ENCODE measurements at regions not wholly inside any gene's neighbourhood (a gene's known extent, or its start where the extent isn't known, plus 50 kb on each side); places are given as distances from the start of the nearest gene placed in this dataset.
"Not testable (repeated sequence)": the region's sequence is repeated elsewhere in the genome, so short reads cannot be mapped to it uniquely, and the experiment has no call there.

DNA sequence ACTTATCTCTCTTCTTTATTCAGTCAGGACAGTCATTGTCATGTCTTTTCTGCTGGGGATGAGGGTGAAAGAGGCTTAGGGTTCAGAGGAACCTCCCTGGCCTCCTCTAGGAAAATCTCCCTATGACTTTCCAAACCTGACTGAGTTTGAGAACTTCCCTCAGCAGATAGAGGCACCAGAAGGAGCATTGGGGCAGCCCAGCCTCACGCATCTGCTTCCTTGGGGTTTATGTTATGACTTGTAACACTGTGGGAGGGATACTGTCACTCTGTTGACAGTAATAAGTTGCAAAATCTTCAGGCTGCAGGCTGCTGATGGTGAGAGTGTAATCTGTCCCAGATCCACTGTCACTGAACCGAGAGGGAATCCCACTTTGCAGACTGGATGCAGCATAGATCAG, 4842.6 kb upstream of the OR11H1 start:
- not testable (repeated sequence) for H3K9me3 ChIP-seq (ENCODE audit: low read depth, low read length); DNase-seq (ENCODE audit: insufficient read length, low spot score, missing footprints); H4K20me1 ChIP-seq (ENCODE audit: insufficient read depth, low read length); H3K4me2 ChIP-seq (ENCODE audit: insufficient read depth, low read length); H3K27ac ChIP-seq (ENCODE audit: low read depth, low read length); H3K36me3 ChIP-seq (ENCODE audit: insufficient read depth, low read length); H2AFZ ChIP-seq (ENCODE audit: low read length); H3K4me1 ChIP-seq (ENCODE audit: insufficient read depth, low read length); H3K27me3 ChIP-seq (ENCODE audit: insufficient read depth, low read length); H3K79me2 ChIP-seq (ENCODE audit: insufficient read depth, low read length); H3K4me3 ChIP-seq (ENCODE audit: insufficient read depth, low read length)

DNA sequence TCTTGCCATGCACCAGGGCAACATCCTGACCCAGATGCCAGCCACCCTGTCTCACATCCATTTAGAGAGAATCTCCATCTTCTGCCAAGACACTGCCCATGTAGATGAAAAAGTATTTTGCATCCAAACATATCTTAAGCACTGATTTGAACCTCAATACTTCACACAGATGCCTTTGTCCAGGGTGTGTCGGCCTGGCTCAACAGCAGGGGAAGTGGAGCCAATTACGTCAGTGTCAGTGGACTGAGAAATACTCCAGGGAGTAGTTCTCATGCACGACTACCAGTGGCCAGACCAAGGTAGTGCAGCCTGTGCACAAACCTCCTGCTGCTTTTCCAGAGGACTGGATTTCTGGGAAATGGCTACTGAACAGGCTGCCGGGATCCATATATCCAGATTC, 4840.7 kb upstream of the OR11H1 start:
- H3K27ac ChIP-seq (ENCODE audit: low read depth, low read length); H3K36me3 ChIP-seq (ENCODE audit: insufficient read depth, low read length); H3K4me2 ChIP-seq (ENCODE audit: insufficient read depth, low read length); H3K79me2 ChIP-seq (ENCODE audit: insufficient read depth, low read length); H3K9me3 ChIP-seq (ENCODE audit: low read depth, low read length); H3K4me3 ChIP-seq (ENCODE audit: insufficient read depth, low read length); H4K20me1 ChIP-seq (ENCODE audit: insufficient read depth, low read length); H3K27me3 ChIP-seq (ENCODE audit: insufficient read depth, low read length); DNase-seq (ENCODE audit: insufficient read length, low spot score, missing footprints); H2AFZ ChIP-seq (ENCODE audit: low read length); H3K4me1 ChIP-seq (ENCODE audit: insufficient read depth, low read length): not testable (repeated sequence)

DNA sequence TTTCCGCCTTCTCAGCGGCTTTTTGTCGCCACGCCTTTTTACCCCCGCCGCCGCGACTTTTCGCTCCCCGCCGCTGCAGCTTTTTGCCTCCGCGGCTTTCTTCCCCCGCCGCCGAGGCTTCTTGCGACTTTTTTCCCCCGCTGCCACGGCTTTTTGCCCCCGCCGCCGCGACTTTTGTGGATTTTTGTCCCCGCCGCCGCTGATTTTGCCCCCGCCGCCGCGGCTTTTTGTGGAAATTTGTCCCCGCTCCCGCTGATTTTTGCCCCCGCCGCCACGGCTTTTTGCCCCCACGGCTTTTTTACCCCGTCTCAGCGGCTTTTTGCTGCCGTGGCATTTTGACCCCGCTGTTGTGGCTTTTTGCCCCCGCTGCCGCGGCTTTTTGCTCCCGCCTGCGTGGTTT, 4829.2 kb upstream of the OR11H1 start:
- not testable (repeated sequence) for H3K27ac ChIP-seq (ENCODE audit: low read depth, low read length); H3K79me2 ChIP-seq (ENCODE audit: insufficient read depth, low read length); H3K9me3 ChIP-seq (ENCODE audit: low read depth, low read length)

GRCh38 chr22:10699301-10700097, 4828.5 kb upstream of the OR11H1 start:
- H3K4me3 ChIP-seq (ENCODE audit: insufficient read depth, low read length); H3K9me3 ChIP-seq (ENCODE audit: low read depth, low read length); H3K36me3 ChIP-seq (ENCODE audit: insufficient read depth, low read length); H4K20me1 ChIP-seq (ENCODE audit: insufficient read depth, low read length); DNase-seq (ENCODE audit: insufficient read length, low spot score, missing footprints); H3K79me2 ChIP-seq (ENCODE audit: insufficient read depth, low read length); H3K4me2 ChIP-seq (ENCODE audit: insufficient read depth, low read length); H2AFZ ChIP-seq (ENCODE audit: low read length); H3K27me3 ChIP-seq (ENCODE audit: insufficient read depth, low read length); H3K27ac ChIP-seq (ENCODE audit: low read depth, low read length); H3K4me1 ChIP-seq (ENCODE audit: insufficient read depth, low read length): not testable (repeated sequence)

More for the DNA sequence above, 4829.2 kb upstream of the OR11H1 start:
- H3K4me3 ChIP-seq (ENCODE audit: insufficient read depth, low read length); H3K36me3 ChIP-seq (ENCODE audit: insufficient read depth, low read length); H4K20me1 ChIP-seq (ENCODE audit: insufficient read depth, low read length); H3K4me1 ChIP-seq (ENCODE audit: insufficient read depth, low read length); H2AFZ ChIP-seq (ENCODE audit: low read length); H3K27me3 ChIP-seq (ENCODE audit: insufficient read depth, low read length); DNase-seq (ENCODE audit: insufficient read length, low spot score, missing footprints); H3K4me2 ChIP-seq (ENCODE audit: insufficient read depth, low read length): not testable (repeated sequence)

GRCh38 chr22:10708175-10708574, 4819.8 kb upstream of the OR11H1 start:
- not testable (repeated sequence) for H3K4me1 ChIP-seq (ENCODE audit: insufficient read depth, low read length); H3K36me3 ChIP-seq (ENCODE audit: insufficient read depth, low read length); H3K9me3 ChIP-seq (ENCODE audit: low read depth, low read length); H3K27me3 ChIP-seq (ENCODE audit: insufficient read depth, low read length); H2AFZ ChIP-seq (ENCODE audit: low read length); H3K4me2 ChIP-seq (ENCODE audit: insufficient read depth, low read length); H3K79me2 ChIP-seq (ENCODE audit: insufficient read depth, low read length); H3K4me3 ChIP-seq (ENCODE audit: insufficient read depth, low read length); H3K27ac ChIP-seq (ENCODE audit: low read depth, low read length); H4K20me1 ChIP-seq (ENCODE audit: insufficient read depth, low read length); DNase-seq (ENCODE audit: insufficient read length, low spot score, missing footprints)

GRCh38 chr22:10710923-10711322, 4817.1 kb upstream of the OR11H1 start:
- not testable (repeated sequence) for H3K36me3 ChIP-seq (ENCODE audit: insufficient read depth, low read length); H4K20me1 ChIP-seq (ENCODE audit: insufficient read depth, low read length); H3K4me1 ChIP-seq (ENCODE audit: insufficient read depth, low read length); H3K79me2 ChIP-seq (ENCODE audit: insufficient read depth, low read length); H3K4me3 ChIP-seq (ENCODE audit: insufficient read depth, low read length); H3K4me2 ChIP-seq (ENCODE audit: insufficient read depth, low read length); H3K27me3 ChIP-seq (ENCODE audit: insufficient read depth, low read length); H3K27ac ChIP-seq (ENCODE audit: low read depth, low read length); H2AFZ ChIP-seq (ENCODE audit: low read length); DNase-seq (ENCODE audit: insufficient read length, low spot score, missing footprints)
- peaks cover 12% of the 10 kb centered on the region for H3K9me3 ChIP-seq (ENCODE audit: low read depth, low read length)

- not testable (repeated sequence) for H4K20me1 ChIP-seq (ENCODE audit: insufficient read depth, low read length); H3K4me2 ChIP-seq (ENCODE audit: insufficient read depth, low read length); H3K27ac ChIP-seq (ENCODE audit: low read depth, low read length); H2AFZ ChIP-seq (ENCODE audit: low read length); DNase-seq (ENCODE audit: insufficient read length, low spot score, missing footprints); H3K4me1 ChIP-seq (ENCODE audit: insufficient read depth, low read length); H3K27me3 ChIP-seq (ENCODE audit: insufficient read depth, low read length); H3K36me3 ChIP-seq (ENCODE audit: insufficient read depth, low read length); H3K79me2 ChIP-seq (ENCODE audit: insufficient read depth, low read length); H3K4me3 ChIP-seq (ENCODE audit: insufficient read depth, low read length)
- peaks cover 22% of the 10 kb centered on the region for H3K9me3 ChIP-seq (ENCODE audit: low read depth, low read length)
These were observed 4805.2 kb upstream of the OR11H1 start for GRCh38 chr22:10722804-10723203.

DNA sequence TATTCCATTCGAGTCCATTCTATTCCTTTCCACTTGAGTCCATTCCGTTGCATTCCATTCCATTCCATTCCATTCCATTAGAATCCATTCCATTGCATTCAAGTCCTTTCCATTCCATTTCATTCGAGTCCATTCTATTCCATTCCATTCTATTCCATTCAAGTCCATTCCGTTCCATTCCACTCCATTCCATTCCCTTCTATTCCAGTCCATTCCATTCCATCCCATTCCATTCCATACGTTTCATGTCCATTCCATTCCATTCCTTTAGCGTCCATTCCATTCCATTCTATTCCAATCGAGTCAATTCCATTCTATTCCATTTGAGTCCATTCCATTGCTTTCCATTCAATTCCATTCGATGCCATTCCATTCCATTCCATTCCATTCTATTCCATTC, 4804.0 kb upstream of the OR11H1 start:
- H3K4me2 ChIP-seq (ENCODE audit: insufficient read depth, low read length); H3K27ac ChIP-seq (ENCODE audit: low read depth, low read length); H4K20me1 ChIP-seq (ENCODE audit: insufficient read depth, low read length); DNase-seq (ENCODE audit: insufficient read length, low spot score, missing footprints); H3K79me2 ChIP-seq (ENCODE audit: insufficient read depth, low read length); H3K36me3 ChIP-seq (ENCODE audit: insufficient read depth, low read length); H3K4me1 ChIP-seq (ENCODE audit: insufficient read depth, low read length); H2AFZ ChIP-seq (ENCODE audit: low read length); H3K4me3 ChIP-seq (ENCODE audit: insufficient read depth, low read length); H3K27me3 ChIP-seq (ENCODE audit: insufficient read depth, low read length): not testable (repeated sequence)
- peaks cover 27% of the 10 kb centered on the region for H3K9me3 ChIP-seq (ENCODE audit: low read depth, low read length)

Data from osteoblast (primary cell).